Lower lobe of right lung (tissue), 2 donors: ENCODE measurements at regions not wholly inside any gene's neighbourhood (a gene's known extent, or its start where the extent isn't known, plus 50 kb on each side); places are given as distances from the start of the nearest gene placed in this dataset.
"Not testable (repeated sequence)": the region's sequence is repeated elsewhere in the genome, so short reads cannot be mapped to it uniquely, and the experiment has no call there.

Experiments
- ATAC-seq, 2 donors: fragments of 200-7000 bp; cut with Tn5 transposase; one replicate each; pipeline ENCODE4 v1.9.1; 2020 to 2022; ENCODE audit warnings: mild to moderate bottlenecking in 2 of 2, moderate library complexity in 2 of 2
- DNase-seq: peaks from one replicate; pipeline ENCODE4 v3.0.0-alpha.2; 2020
- H3K27ac ChIP-seq: fragments of 200-600 bp; one replicate; pipeline ENCODE4 v1.8.0; 2022
- H3K27me3 ChIP-seq: fragments of 200-600 bp; one replicate; pipeline ENCODE4 v1.8.0; 2022; ENCODE audit warnings: low read depth
- H3K36me3 ChIP-seq: fragments of 200-600 bp; one replicate; pipeline ENCODE4 v1.8.0; 2022; ENCODE audit warnings: mild to moderate bottlenecking
- H3K4me1 ChIP-seq: fragments of 200-600 bp; one replicate; pipeline ENCODE4 v1.8.0; 2022
- H3K4me3 ChIP-seq: fragments of 200-600 bp; one replicate; pipeline ENCODE4 v1.8.0; 2022; ENCODE audit warnings: mild to moderate bottlenecking
- H3K9me3 ChIP-seq: fragments of 200-600 bp; one replicate; pipeline ENCODE4 v1.8.0; 2022
- intact Hi-C: fragments of 100-400 bp; cut with DNase I; formaldehyde crosslinking; loops from one replicate; pipeline ENCODE4 v1.11.0; 2022
- TF ChIP-seq, protein P1 (sequence below): fragments of 200-600 bp; IDR thresholded peaks from one replicate; pipeline ENCODE4 v1.8.0; 2022; ENCODE audit warnings: antibody characterized with exemption, mild to moderate bottlenecking
- donor health status: DM: no; HTN: yes; CAD: no; lungs with severe emphysema.

DNA sequence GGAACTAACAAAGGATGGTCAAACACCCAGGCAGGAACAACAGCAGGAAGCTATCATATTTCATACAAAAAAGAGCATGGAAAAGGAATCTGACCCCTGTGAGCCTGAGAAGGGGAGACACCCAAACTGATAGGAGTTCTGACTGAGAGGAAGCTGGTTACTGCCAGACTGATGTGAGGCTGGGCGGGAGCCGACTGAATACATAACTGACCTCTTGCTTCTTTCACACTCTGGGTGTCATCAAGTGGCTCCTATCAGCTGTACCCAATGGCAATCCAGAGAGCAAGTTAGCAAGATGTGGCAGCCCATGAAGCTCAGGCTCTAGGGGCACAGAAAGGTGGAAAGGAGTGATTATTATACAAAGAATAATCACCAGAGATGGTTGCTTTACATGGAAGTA is 795.1 kb upstream of the HS3ST5 start:
- Histone ChIP-seq H3K9me3 (no peaks in the 10 kb centered on the region), H3K27ac (no peak overlapping the region), H3K27me3 (no peaks in the 10 kb centered on the region), H3K36me3 (no peaks in the 10 kb centered on the region), H3K4me3 (no peak overlapping the region), H3K4me1 (no peaks in the 10 kb centered on the region)
- DNase-seq (no peak), ATAC-seq (no peak)
- intact Hi-C loops: no loop called here
- TF ChIP-seq, protein P1, sequence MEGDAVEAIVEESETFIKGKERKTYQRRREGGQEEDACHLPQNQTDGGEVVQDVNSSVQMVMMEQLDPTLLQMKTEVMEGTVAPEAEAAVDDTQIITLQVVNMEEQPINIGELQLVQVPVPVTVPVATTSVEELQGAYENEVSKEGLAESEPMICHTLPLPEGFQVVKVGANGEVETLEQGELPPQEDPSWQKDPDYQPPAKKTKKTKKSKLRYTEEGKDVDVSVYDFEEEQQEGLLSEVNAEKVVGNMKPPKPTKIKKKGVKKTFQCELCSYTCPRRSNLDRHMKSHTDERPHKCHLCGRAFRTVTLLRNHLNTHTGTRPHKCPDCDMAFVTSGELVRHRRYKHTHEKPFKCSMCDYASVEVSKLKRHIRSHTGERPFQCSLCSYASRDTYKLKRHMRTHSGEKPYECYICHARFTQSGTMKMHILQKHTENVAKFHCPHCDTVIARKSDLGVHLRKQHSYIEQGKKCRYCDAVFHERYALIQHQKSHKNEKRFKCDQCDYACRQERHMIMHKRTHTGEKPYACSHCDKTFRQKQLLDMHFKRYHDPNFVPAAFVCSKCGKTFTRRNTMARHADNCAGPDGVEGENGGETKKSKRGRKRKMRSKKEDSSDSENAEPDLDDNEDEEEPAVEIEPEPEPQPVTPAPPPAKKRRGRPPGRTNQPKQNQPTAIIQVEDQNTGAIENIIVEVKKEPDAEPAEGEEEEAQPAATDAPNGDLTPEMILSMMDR: no peak

DNA sequence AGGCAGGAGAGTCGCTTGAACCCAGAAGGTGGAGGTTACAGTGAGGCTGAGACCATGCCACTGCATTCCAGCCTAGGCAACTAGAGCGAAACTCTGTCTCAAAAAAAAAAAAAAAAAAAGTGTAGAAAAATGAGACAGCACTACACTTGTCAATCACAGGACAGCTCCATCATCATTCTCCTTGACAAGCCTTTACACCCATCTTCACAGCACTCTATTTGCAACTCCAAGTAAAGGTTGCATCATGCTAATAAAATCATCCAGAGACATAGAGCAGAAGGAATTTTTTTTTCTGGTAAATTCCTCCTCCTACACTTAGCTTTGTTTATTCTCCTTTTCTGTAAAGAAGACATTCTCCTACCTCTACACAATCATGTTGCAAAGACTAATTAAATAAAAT is 791.0 kb upstream of the HS3ST5 start:
- TF ChIP-seq, protein P1: no peak

DNA sequence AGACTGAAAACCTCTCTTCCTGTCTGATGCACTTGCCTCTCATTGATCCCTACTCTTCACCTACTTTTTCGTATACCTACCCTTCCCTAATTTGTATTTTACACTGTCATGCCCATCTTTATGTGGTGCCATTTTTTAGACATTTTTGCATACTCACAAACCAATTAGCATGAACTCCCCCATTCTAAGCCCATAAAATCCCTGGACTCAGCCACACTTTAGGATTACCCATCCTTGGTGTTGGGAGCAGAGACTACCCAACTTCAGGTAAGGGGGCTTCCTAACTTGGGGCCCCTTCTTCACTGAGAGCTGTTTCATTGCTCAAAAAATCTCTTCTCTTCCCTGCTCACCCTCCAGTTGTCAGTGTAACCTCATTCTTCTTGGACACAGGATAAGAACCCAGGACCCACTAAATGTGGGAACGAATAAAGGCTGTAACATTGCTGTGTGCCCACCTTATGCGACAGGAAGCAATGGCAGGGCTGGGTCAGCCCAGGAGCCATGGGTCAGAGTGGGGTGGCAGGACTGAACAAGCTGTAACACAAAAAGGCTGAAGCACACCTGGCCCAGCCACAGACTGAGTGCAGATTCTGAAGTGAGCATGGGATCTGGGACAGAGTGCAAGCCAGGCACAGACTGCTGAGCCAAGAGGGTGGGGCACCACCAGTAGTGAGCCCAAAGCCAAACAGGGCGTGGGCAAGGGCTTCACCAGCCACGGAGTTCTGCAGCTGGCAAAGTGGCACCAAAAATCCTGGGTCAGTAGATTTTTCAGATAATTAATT is 789.1 kb upstream of the HS3ST5 start:
- Histone ChIP-seq H3K9me3 (no peaks in the 10 kb centered on the region), H3K4me1 (no peaks in the 10 kb centered on the region), H3K27me3 (no peaks in the 10 kb centered on the region), H3K36me3 (no peaks in the 10 kb centered on the region), H3K4me3 (no peak overlapping the region), H3K27ac (no peak overlapping the region)
- TF ChIP-seq, protein P1: no peak
- ATAC-seq (no peak), DNase-seq (no peak)
- intact Hi-C loops: no loop called here

More for the DNA sequence above, 791.0 kb upstream of the HS3ST5 start:
- Histone ChIP-seq H3K27ac (no peak overlapping the region), H3K4me1 (no peaks in the 10 kb centered on the region), H3K36me3 (no peaks in the 10 kb centered on the region), H3K4me3 (no peak overlapping the region), H3K27me3 (no peaks in the 10 kb centered on the region), H3K9me3 (no peaks in the 10 kb centered on the region)
- intact Hi-C loops: no loop called here
- no peak for DNase-seq
- no peak for ATAC-seq

DNA sequence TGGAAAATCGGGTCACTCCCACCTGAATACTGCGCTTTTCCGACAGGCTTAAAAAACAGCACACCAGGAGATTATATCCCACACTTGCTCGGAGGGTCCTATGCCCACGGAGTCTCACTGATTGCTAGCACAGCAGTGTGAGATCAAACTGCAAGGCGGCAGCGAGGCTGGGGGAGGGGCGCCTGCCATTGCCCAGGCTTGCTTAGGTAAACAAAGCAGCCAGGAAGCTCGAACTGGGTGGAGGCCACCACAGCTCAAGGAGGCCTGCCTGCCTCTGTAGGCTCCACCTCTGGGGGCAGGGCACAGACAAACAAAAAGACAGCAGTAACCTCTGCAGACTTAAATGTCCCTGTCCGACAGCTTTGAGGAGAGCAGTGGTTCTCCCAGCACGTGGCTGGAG is 778.7 kb upstream of the HS3ST5 start:
- intact Hi-C loops, H3K9me3 ChIP-seq, ATAC-seq, H3K27me3 ChIP-seq, H3K27ac ChIP-seq, H3K4me3 ChIP-seq, DNase-seq, H3K36me3 ChIP-seq, H3K4me1 ChIP-seq: not testable (repeated sequence)

DNA sequence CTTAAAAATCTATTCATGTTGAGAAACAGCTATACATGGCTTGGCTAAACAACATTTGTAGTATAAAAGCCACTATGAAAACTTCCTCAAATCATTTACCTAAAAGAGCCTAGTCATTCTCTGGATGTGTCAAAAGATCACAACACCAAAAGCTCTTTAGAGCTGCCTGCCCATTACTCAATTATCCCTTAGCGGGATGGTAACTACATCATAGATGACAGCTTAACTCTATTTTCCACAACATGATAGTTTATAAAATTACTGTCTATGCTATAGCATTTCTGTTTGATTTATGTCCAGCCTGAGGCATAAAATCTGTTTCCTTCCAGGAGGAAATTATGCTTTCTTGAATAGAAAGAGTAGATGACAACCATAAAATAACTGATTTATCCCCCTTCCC is 777.6 kb upstream of the HS3ST5 start:
- no peaks in the 10 kb centered on the region for H3K27me3 ChIP-seq
- H3K4me3 ChIP-seq: no peak overlapping the region
- H3K27ac ChIP-seq: no peak overlapping the region
- TF ChIP-seq, protein P1: no peak
- H3K36me3 ChIP-seq: no peaks in the 10 kb centered on the region
- H3K4me1 ChIP-seq: no peaks in the 10 kb centered on the region
- DNase-seq (no peak), ATAC-seq (no peak)
- no peaks in the 10 kb centered on the region for H3K9me3 ChIP-seq
- intact Hi-C loops: no loop called here

DNA sequence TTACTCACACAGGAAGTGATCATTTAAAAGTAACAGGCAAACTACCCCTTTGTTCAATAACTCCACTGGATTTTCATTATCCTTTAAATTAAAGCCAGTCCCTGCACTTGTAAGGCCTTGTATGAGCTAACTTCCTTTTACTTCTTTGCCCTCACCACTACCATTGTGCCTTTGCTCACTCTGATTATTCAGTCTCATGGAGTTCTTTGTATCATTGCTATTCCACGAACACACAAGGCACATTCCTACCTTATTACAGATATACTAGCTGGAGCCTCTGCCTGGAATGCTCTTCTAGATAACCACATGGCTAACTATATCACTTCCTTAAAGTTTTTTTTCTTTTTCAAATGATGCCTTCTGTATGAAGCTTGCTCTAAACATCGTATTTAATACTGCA is 748.6 kb upstream of the HS3ST5 start:
- Histone ChIP-seq H3K4me1 (no peaks in the 10 kb centered on the region), H3K4me3 (no peak overlapping the region), H3K27me3 (no peaks in the 10 kb centered on the region), H3K36me3 (no peaks in the 10 kb centered on the region), H3K27ac (no peak overlapping the region), H3K9me3 (peaks cover 3% of the 10 kb centered on the region)
- no peak for DNase-seq
- TF ChIP-seq, protein P1: no peak
- intact Hi-C loops: no loop called here
- ATAC-seq: no peak
